Activated T-helper 1 cell treated with anti-CD3 and anti-CD28 coated beads, Interleukin-2, amount 50 U/mL, for 16 hours (primary cell): ENCODE measurements at regions not wholly inside any gene's neighbourhood (a gene's known extent, or its start where the extent isn't known, plus 50 kb on each side); places are given as distances from the start of the nearest gene placed in this dataset.
"Not testable (repeated sequence)": the region's sequence is repeated elsewhere in the genome, so short reads cannot be mapped to it uniquely, and the experiment has no call there.

Source experiments
- DNase-seq, 2 donors: peaks; one replicate each; pipeline ENCODE4 v3.0.0-alpha.2; 2020; ENCODE audit warnings: low read depth in 1 of 2, low spot score in 1 of 2

DNA sequence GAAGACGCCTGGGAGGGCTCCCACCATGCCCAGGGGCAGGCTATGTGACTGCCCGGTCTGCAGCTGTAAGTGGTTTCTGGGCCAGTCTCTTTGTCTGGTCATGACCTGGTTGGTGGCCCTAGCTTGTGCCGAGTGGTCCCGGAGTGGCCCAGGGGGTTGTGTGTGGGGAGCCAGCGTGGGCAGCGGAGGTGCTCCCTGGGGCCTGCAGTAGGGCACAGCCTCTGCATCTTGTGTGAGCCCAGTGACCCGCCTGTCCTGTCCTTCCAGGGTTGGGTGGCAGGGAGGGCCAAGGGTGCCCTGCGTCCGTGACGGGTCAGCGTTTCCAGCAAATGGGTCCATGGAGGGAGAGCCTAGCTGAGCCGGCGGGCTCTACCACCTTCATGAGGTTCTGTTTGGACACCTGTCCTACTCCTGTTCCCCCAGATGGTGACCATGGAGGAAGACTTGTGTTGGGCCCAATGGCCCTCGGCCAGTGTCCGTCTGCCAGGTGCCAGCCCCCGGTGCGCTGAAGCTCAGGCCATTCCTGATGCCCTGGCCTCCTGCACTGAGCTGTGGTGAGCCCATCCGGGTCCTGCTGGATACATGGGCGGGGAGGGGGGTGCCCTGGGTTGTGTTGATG is 215.4 kb downstream of the SNRPN start:
- DNase-seq, result no peak

DNA sequence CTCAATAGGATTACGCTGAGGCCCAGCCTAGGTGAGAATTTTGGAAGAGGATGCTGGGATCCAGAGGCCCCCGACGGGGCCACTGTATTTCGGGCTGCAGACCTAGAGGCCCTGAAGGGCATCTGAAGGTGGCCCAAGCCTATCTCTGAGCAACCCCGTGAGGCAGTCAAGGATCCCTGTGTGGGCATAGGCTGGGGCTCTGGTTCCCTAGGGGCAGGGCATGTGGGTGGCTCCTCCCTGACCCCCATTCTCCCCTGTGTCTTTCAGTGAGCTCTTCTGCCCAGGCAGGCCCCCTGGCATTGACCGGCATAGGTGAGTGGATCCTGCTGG is 216.0 kb downstream of the SNRPN start:
- no peak for DNase-seq

DNA sequence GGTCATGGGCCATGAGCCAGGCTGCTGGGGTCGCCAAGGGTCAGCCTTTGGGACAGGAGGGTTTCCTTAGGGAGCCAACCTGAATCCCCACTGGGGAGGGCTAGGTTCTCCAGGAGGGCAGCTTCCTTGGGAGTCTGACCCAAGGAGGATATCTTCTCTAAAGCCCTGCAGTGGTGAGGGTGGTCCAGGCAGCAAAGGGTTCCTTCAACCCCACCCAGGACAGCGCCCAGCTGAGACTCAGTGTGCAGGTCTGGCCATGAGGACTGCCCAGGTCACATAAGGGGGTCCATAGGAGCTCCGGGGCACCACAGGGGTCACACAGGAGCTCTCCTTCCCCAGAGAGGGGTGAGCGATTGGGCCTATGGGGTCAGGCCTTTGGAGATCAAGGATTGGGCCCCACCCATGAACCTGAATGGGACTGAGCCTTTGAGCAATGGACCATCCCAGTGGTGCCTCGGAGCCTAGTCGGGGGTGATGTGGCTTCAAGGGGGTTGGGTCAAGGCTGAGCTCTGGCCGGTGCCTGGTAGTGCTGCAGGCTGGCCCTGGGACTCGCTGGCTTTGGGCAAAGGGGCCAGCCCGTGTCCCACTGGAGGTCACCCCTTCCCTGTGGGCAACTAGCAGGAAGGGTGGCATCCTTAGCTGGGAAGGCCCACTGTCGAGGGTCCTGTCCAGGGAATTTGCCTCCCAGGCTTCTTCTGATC is 216.5 kb downstream of the SNRPN start:
- peak in 1 of 2 donors; percentile 3 for DNase-seq

DNA sequence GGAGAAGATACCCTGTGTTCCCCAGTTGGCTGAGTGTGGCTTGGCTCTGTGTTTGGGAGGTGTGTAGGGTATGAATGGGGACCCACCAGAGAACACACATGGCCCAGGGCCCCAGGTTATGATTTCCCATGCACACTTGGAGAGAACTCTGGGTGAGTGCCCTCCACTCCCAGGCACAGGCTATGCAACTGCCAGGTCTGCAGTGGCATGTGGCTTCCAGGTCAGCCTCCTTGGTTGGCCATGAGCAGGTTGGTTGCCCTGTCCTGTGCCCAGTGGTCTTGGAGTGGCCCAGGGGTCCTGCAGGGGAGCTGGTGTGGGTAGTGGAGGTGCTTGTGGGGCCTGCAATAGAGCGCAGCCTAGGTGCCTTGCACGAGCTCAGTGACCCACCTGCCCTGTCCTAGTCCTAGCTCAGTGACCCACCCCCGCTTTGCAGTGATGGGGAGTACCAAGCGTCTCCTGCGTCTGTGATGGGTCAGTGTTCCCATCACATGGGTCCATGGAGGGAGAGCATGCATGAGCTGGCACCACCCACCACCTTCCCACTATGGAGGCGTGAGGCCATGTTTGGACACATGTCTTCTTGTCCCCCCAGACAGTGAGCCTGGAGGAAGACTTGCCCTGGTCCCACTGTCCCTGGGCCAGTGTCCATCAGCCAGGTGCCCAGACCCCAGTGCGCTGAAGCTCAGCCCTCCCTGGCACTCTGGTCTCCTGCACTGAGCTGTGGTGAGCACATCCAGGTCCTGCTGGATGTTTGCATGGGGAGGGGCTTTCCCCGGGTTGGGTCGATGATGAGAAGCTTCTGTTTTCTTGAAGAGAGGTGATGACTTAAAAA is 217.3 kb downstream of the SNRPN start:
- DNase-seq, result peak in 1 of 2 donors; percentile 3

DNA sequence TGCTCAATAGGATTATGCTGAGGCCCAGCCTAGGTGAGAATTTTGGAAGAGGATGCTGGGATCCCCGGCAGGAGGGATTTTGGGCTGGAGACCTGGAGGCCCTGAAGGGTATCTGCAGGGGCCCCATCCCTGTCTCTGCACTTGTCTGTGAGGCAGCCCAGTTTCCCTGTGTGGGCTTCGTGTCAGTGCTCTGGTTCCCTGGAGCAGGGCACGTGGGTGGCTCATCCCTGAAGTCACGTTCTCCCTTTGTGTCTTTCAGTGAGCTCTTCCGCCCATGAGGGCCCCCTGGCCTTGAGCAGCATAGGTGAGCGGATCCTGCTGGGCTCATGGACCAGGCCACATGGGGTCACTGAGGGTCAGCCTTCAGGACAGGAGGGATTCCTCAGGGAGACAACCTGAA is 217.9 kb downstream of the SNRPN start:
- no peak for DNase-seq

DNA sequence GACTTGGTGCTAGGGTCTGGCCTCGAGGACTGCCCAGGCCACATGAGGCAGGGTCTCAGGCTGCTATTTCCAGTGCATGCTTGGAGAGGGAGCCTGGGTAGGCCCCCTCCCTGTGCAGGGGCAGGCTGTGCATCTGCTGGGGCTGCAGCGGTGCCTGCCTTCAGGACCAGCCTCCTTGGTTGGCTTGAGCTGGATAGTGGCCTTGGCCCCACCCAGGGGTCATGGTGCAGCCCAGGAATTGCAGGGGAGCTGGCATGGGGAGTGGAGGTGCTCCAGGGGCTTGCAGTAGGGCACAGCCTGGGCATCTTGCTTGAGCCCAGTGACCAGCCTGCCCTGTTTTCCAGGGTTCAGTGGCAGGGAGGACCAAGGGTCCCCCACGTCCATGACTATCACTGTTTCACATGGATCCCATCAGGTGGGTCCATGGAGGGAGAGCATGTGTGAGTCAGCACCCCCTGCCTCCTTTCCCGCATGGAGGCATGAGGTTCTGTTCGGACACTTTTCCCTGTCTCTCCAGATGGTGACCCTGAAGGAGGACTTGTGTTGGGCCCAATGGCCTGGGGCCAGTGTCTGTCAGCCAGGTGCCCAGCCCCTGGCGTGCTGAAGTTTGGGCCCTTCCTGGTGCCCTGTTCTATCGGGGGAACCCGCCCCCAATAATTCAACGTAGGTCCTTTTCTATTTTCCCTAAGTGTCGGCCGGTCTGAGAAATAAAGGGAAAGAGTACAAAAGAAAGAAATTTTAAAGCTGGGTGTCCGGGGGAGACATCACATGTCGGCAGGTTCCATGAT is 218.6 kb downstream of the SNRPN start:
- DNase-seq, result no peak

DNA sequence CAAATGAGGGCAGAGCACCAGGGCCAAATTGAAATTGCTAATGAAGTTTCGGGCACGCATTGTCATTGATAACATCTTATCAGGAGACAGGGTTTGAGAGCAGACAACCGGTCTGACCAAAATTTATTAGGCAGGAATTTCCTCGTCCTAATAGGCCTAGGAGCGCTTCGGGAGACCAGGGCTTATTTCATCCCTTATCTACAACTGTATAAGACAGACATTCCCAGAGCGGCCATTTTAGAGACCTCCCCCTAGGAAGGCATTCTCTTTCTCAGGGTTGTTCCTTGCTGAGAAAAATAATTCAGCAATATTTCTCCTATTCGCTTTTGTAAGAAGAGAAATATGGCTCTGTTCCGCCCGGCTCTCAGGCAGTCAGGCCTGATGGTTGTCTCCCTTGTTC is 219.4 kb downstream of the SNRPN start:
- not testable (repeated sequence) for DNase-seq

DNA sequence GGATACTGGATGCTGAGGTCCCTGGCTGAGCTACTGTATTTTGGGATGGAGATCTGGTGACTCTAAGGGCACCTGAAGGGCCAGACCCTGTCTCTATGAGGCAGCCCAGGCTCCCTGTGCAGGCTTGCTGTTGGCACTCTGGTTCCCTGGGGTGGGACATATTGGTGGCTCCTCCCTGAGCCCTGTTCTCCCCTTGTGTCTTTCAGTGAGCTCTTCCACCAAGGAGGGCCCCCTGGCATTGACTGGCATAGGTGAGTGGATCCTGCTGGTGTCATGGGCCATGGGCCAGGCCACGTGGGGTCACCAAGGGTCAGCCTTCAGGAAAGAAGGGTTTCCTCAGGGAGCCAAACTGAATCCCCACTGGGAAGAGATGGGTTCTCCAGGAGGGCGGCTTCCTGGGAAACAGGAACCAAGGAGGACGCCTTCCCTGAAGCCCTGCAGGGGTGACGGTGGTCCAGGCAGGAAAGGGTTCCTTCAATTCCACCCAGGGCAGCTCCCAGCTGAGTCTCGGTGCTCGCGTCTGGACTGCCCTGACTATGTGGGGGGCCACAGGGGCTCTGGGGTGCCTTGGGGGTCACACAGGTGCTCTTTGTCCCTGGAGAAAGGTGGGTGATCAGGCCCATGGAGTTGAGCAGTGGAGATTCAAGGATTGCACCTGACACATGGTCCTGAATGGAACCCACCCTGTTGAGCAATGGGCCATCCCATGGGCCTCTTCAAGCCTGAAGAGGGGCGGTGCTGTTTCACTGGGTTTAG is 220.4 kb downstream of the SNRPN start:
- peak in 1 of 2 donors; percentile 2 for DNase-seq

DNA sequence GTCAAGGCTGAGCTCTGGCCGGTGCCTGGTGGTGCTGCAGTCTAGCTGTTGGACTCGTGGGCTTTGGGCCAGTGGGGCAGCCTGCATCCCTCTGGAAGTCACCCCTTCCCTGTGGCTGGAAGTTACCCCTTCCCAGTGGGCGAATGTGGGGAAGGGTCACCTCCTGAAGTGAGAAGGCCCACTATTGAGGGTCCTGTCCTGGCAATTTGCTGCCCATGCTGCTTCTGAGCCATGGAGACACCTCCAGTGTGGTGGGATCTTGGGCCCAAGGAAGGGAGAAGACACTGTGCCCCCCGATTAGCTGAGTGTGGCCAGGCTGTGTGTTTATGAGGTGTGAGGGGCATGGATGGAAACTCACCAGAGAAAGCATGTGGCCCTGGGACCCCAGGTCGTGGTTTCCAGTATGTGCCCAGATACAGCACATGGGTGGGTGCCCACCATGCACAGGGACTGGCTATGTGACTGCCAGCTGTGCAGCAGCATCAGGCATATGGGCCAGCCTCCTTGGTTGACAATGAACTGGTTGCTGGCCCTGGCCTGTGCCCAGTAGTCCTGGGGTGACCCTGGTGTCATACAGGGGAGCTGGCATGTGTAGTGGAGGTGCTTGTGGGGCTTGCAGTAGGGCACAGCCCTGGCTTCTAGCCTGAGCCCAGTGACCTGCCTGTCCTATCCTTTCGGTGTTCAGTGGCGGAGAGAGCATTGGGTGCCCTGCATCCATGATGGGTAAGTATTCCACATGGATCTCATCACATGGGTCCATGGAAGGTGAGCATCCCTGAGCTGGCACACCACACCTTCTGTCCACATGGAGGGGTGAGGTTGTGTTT is 221.2 kb downstream of the SNRPN start:
- no peak for DNase-seq

DNA sequence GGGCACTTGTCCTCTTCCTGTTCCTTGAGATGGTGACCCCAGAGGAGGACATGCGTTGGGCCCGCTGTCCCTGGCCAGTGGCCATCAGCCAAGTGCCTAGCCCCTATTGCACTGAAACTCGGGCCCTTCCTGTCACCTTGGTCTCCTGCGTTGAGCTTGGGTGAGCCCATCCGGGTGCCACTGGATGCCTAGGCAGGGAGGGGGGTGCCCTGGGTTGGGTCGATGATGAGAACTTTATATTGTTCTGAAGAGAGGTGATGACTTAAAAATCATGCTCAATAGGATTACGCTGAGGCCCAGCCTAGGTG is 221.8 kb downstream of the SNRPN start:
- peak in 1 of 2 donors; percentile 2 for DNase-seq

DNA sequence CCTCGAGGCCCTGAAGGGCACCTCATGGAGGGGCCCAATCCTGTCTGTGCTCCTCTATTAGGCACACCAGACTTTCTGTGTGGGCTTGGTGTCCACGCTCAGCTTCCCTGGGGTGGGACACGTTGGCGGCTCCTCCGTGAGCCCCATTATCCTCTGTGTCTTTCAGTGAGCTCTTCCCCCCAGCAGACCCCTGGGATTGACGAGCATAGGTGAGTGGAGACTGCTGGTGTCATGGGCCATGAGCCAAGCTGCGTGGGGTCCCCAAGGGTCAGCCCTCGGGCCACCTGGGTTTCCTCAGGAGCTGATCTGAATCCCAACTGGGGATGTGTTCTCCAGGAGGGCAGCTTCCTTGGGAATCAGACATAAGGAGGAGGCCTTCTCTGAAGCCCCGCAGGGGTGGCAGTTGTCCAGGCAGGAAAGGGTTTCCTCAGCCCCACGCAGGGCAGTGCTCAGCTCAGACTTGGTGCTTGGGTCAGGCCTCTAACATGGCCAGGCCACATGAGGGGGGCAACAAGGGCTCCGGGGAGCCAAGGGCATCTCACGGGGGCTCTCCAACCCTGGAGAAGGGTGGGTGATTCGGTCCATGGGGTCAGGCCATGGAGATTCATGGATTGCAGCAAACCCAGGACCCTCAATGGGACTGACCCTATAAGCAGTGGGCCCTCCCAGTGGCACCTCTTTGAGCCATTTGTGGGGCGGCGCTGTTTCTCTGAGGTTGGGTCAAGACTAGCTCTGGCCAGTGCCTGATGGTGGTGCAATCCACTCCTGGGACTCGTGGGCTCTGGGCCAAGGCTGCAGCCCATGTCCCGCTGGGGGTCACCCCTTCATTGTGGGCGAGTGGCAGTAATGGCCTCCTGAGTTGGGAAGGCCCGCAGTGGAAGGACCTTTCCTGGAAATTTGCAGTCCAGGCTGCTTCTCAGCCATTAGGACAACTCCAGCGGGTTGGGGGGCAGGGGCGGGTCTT is 222.5 kb downstream of the SNRPN start:
- no peak for DNase-seq

DNA sequence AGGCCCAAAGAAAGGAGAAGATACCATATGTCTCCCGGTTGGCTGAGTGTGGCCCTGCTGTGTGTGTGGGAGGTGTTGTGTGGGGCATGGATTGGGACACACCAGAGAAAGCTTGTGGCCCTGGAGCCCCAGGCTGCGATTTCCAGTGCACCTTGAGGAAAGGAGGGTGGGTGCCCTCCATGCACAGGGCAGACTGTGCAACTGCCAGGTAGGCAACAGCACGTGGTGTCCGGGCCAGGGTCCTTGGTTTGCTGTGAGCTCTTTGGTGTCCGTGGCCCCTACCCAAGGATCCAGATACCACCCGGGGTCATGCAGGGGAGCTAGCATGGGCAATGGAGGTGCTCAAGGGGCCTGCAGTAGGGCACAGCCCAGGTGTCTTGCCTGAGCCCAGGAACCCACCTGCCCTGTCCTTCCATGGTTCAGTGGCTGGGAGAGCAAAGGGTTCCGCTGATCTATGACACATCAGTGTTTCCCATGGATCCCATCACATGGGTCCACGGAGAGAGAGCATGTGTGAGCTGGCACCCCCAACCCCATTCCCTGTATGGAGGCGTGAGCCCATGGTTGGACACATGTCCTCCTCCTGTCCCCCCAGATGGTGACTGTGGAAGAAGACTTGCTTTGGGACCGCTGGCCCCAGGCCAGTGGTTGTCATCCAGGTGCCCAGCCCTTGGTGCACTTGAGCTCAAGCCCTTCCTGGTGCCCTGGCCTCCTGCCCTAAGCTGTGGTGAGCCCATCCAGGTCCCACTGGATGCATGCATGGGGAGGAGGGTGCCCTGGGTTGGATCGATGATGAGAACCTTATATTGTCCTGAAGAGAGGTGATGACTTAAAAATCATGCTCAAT is 223.4 kb downstream of the SNRPN start:
- DNase-seq, result peak in 1 of 2 donors; percentile 2

DNA sequence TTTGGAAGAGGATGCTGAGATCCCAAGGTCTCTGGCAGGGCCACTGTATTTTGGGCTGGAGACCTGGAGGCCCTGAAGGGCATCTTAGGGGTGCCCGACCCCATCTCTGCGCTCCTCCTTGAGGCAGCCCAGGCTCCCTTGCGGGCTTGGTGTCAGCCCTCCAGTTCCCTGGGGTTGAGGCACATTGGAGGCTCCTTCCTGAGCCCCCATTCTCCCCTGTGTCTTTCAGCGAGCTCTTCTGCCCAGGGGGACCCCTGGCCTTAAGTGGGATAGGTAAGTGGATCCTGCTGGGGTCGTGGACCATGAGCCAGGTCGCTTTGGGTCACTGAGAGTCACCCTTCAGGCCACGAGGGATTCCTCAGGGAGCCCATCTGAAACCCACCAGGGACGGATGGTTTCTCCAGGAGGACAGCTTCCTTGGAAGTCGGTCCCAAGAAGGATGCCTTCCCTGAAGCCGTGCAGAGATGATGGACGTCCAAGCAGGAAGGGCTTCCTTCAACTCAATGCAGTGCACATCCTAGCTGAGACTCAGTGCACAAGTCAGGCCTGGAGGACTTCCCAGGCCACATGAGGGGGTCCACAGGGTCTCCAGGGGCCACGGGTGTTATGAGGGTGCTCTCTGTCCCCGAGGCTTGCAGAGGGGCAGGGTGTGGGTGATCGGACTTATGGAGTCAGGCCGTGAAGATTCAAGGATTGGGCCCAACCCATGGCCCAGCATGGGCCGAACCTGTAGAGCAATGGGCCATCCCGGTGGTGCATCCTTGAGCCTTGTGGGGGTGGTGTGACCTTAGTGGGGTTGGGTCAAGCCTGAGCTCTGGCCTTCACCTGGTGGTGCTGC is 224.3 kb downstream of the SNRPN start:
- no peak for DNase-seq

DNA sequence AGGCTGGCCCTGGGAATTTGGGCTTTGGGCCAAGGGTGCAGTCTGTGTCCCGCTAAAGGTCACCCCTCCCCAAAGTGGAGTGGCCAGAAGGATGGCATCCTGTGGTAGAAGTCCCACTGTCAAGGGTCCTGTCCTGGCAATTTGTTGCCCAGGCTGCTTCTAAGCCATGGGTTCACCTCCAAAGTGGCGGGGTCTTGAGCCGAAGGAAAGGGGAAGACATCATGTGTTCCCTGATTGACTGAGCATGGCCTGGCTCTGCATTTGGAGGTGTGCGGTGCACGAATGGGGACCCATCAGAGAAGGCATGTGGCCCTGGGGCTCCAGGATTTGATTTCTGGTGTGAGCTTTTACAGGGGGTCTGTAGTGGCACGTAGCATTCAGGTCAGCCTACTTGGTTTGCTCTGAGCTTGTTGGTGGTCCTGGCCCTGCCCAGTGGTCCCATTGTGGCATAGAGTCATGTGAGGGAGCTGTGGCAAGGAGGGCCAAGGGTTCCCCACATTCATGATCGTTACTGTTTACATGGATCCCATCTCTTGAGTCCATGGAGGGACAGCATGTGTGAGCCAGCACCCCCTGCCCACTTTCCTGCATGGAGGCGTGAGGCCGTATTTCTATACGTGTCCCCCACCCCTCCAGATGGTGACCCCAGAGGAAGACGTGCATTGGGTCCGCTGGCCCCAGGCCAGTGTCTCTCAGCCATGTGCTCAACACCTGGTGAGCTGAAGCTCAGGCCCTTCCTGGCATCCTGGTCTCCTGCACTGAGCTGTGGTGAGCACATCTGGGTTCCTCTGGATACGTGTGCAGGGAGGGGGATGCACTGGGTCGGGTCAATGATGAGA is 225.1 kb downstream of the SNRPN start:
- peak in 1 of 2 donors; percentile 2 for DNase-seq

DNA sequence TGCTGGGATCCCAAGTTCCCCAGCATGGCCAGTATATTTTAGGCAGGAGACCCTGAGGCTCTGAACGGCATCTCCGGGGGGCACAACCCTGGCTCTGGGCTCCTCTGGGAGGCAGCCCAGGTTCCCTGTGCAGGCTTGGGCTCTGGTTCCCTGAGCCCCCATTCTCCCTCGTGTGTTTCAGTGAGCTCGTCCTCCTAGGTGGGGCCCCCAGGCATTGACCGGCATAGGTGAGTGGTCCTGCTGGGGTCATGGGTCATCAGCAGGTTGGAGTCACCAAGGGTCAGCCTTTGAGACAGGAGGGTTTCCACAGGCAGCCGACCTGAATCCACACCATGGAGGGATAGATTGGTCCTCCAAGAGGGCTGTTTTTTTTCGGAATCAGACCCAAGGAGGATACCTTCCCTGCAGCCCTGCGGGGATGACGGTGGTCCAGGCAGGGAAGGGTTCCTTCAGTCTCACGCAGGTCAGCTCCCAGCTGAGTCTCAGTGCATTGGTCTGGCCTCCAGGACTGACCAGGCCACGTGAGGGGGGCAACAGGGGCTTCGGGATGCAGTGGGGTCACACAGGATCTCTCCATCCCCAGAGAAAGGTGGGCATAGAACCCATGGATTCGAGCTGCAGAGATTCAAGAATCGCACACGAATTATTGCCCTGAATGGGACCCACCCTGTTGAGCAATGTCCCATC is 226.0 kb downstream of the SNRPN start:
- peak in 1 of 2 donors; percentile 2 for DNase-seq
